NCI-H526 (cell line): ENCODE measurements at regions not wholly inside any gene's neighbourhood (a gene's known extent, or its start where the extent isn't known, plus 50 kb on each side); places are given as distances from the start of the nearest gene placed in this dataset.

Experiments used
- DNase-seq, 2 experiments: peaks; one replicate each; lab custom pipeline; 2025; lab: John Stamatoyannopoulos, UW

- DNase-seq, result no peak
Measured at GRCh38 chr21:27129215-27129614, 162.3 kb upstream of the ADAMTS5 start.

GRCh38 chr21:27126140-27126539, 159.3 kb upstream of the ADAMTS5 start:
- no peak for DNase-seq

DNA sequence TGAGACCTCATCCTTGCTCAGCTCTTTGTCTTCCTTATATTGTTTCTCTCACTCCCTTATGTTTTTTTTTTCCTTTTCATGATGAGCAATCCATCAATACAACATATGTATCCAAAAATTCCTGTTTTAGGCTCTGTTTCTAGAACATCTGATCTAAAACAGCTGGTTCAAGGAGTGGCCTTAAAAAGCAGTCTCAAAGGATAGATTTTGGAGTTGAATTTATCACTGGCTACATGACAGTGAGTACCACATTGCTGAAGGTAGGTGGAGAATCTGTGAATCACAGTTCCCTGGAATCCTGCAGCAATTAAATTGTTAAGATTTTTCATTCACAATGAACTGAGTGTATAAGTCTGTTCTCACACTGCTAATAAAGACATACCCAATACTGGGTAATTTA, 155.8 kb upstream of the ADAMTS5 start:
- DNase-seq, result no peak

DNA sequence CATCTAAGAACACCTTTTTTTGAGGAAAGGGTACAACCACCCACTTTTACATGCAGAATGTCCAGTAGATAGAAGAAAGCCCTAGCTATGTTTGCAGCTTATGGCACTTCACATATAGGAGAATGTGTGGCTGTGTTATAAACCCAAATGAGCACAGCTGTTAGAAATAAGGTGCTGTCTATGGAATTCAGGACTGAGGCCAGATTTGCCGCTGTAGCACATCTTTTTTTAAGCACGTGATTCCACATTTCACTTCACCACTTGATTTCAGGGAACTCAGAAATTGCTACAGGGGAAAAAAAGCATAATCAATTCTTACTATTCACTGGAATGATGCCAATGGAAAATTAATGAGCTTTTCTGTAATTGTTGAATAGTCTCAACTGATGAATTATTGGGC, 147.2 kb upstream of the ADAMTS5 start:
- no peak for DNase-seq

GRCh38 chr21:27112186-27112585, 145.3 kb upstream of the ADAMTS5 start:
- no peak for DNase-seq

DNA sequence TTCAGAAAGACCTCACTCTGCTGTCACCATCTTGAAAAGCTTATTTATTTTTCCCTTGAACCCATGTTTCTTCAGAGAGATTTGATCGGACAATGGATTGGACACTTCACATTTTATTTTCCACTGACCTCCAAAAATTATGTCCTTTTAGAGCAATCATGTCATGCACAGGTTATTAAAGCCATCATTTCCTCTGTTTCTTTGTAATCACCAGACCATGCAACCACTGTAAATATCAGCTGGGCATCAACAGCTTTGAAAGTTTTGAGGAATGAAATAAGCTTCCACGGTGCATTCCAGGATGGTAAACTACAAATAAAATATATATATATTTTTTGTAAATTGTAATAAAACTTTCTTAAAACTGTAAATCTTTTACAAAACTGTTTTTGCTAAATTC, 144.1 kb upstream of the ADAMTS5 start:
- no peak for DNase-seq

DNA sequence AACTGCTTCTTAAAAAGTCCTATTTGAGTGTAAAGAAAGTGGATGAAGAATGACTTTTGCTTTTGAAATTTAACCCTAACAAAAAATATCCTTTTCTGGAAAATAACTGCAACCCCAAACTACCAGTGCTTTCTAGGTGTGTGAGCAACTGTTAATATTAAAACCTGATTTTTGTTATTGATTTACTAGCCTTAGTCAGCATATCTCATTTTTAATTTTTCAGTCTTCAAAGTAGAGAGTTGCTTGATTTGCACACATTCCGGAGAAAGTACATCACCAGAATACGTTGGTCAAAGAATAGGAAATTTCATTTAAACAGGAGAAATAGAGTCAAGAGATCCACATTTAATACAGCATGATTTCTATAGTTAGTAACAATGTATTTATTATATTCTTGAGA, 141.8 kb upstream of the ADAMTS5 start:
- no peak for DNase-seq

GRCh38 chr21:27108228-27108627, 141.3 kb upstream of the ADAMTS5 start:
- no peak for DNase-seq

DNA sequence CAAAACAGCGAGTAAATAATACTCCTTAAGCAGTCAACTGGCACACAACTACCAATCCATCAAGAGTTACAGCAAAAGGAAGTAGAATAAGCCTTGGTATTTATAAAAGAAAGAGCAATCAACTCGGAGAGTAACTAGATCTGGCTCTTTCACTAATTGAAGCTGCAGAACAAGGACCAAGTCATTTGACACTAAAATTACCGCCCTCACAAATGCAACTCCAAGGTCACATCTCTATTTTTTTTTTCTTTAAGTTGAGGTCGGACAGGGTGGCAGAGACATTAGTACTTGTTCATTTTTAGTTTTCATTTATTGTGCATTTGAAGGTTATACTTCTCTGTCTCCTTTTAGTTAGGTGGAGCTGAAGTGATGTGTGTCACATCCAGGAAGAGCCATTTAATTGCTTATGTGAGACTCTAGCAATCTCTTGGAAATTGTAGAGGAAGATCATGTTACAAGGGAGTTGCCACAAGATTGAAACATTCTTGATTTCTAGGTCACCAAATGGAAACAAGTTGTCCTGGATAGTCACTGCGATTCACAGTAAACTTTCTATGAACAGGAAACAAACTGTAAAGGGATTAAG, 138.1 kb upstream of the ADAMTS5 start:
- DNase-seq, result no peak

DNA sequence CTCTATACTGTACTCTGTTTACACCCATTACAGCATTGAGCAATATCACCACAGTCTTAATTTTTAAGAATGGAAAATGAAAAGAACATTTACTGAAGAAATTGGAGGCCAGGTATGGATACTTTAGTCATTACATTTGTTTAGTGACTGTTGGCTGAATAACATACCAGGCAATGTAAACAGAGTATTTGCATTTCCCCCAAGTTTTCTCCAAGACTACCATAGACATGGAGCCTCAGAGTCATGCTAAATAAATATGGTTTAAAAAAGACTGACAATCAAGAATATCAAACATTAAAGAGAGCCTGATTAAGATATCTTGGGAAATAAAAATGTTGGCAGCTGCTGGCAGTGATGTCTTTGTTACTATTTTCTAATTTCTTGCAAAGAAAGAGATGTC, 136.9 kb upstream of the ADAMTS5 start:
- DNase-seq, result no peak

DNA sequence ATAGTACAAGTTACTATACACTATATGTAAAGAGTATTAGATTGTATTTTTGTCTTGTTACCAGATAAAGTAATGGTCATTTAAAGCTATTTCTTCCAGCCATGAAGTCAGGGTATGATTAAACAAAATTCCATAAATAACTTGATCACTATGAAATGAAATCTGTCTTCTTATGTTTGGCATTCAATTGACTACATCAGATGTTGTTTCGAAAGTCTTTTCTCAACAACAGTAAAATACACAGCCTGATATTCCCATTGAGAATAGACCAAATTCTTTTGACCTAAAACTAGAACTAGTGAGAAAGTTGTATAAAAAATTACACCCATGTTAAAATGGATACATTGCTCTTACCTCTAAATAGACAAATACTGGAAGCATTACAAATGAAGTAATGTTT, 134.6 kb upstream of the ADAMTS5 start:
- no peak for DNase-seq

- DNase-seq, result no peak
Measured at GRCh38 chr21:27094184-27094948, 127.5 kb upstream of the ADAMTS5 start.

- no peak for DNase-seq
Measured at GRCh38 chr21:27086630-27087029, 119.7 kb upstream of the ADAMTS5 start.

GRCh38 chr21:27086186-27086585, 119.3 kb upstream of the ADAMTS5 start:
- no peak for DNase-seq

DNA sequence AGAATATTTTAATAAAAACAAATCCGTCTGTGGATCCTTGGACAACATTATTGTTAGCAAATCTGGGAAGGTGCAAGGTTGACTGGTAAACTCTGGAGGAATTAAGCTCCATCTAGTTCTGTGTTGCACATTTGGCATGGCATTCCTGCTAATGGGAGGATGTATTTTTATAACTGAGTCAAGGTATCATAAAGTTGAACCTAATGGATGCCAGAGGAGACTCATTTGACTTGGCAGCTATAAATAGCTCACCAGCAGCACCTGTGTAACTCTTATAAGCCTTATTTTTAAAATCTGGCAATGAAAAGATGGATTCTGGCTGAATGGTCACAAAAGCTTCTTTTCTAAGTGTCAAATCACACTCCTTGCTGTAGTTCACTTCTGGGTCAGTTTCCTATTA, 118.5 kb upstream of the ADAMTS5 start:
- DNase-seq, result no peak

- no peak for DNase-seq
Measured at GRCh38 chr21:27083144-27083543, 116.3 kb upstream of the ADAMTS5 start.

DNA sequence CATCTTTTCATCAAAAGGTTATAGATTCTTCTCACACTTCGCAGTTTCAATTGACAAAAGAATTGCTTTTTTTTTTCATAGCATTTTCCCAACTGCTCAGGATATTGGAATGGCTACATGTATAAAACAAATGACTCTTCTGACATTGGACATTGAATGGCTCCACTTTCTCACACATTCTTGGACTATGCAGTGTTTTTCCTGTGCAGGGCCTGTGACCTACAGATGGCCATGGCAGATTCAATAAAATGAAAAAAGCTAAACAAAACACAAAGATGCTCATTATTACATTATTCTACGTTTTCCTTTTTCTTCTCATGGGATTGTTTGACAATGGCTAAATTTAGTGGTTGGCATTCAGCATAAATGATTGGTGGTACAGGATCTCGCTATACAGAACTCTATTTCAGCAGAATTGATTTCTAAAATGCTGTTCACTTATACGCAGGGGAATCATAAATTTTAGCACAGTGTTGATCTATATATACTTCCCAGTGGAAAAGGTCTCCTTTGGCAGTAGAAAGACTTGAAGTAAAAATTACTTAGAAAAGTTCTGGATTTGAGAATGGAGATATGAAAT, 115.6 kb upstream of the ADAMTS5 start:
- DNase-seq, result no peak

- DNase-seq, result no peak
Measured at GRCh38 chr21:27079636-27080240, 112.8 kb upstream of the ADAMTS5 start.

DNA sequence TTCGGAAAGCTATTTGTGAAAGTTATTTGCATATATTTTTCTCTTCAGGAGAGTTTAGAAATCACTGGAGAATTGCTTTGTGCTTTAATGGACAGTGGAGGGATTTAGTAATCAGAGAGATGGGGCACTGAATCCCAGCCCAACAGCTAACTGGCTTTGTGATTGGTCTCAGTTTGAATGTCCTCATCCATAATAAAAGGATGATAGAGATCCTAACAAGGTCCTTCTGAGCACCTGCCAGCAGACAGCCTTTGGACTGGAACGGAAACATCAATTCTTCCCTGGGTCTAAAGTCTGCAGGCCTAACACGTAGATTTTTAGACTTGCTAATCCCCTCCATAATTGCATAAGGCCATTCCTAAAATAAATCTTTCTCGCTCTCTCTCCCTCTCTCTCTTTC, 112.0 kb upstream of the ADAMTS5 start:
- DNase-seq, result no peak

GRCh38 chr21:27077501-27077900, 110.6 kb upstream of the ADAMTS5 start:
- DNase-seq, result no peak

- no peak for DNase-seq
Measured at GRCh38 chr21:27076025-27076424, 109.1 kb upstream of the ADAMTS5 start.

GRCh38 chr21:27070861-27071670, 104.2 kb upstream of the ADAMTS5 start:
- no peak for DNase-seq
